Activated naive CD8-positive, alpha-beta T cell (primary cell): ENCODE measurements at regions not wholly inside any gene's neighbourhood (a gene's known extent, or its start where the extent isn't known, plus 50 kb on each side); places are given as distances from the start of the nearest gene placed in this dataset.
"Not testable (repeated sequence)": the region's sequence is repeated elsewhere in the genome, so short reads cannot be mapped to it uniquely, and the experiment has no call there.

ENCODE experiments used
- H3K27ac Mint-ChIP-seq: one replicate; pipeline ENCODE4 v1.8.0; 2021; ENCODE audit warnings: mixed read lengths
- H3K27me3 Mint-ChIP-seq: one replicate; pipeline ENCODE4 v1.8.0; 2021; ENCODE audit warnings: mixed read lengths
- H3K36me3 Mint-ChIP-seq: one replicate; pipeline ENCODE4 v1.8.0; 2021; ENCODE audit warnings: mixed read lengths
- H3K4me1 Mint-ChIP-seq: one replicate; pipeline ENCODE4 v1.8.0; 2021; ENCODE audit warnings: low read depth, mixed read lengths
- H3K4me3 Mint-ChIP-seq: one replicate; pipeline ENCODE4 v1.8.0; 2021; ENCODE audit warnings: mild to moderate bottlenecking, mixed read lengths
- H3K9me3 Mint-ChIP-seq: one replicate; pipeline ENCODE4 v1.8.0; 2021; ENCODE audit warnings: low read depth, mixed read lengths

- Mint-ChIP-seq H3K9me3 (peaks cover 5% of the 10 kb centered on the region), H3K27me3 (peaks cover 3% of the 10 kb centered on the region), H3K36me3 (no peaks in the 10 kb centered on the region), H3K27ac (no peak overlapping the region), H3K4me3 (no peak overlapping the region), H3K4me1 (no peaks in the 10 kb centered on the region)
Observed at GRCh38 chr11:116687458-116688201, 85.2 kb downstream of the BUD13 start.

- Mint-ChIP-seq H3K9me3 (peaks cover 5% of the 10 kb centered on the region), H3K4me1 (no peaks in the 10 kb centered on the region), H3K27ac (no peak overlapping the region), H3K4me3 (no peak overlapping the region), H3K36me3 (no peaks in the 10 kb centered on the region), H3K27me3 (peaks cover 3% of the 10 kb centered on the region)
Observed at GRCh38 chr11:116686866-116687265, 85.9 kb downstream of the BUD13 start.

GRCh38 chr11:116683982-116684381 lies 88.8 kb downstream of the BUD13 start:
- Mint-ChIP-seq H3K27ac (no peak overlapping the region), H3K27me3 (peaks cover 3% of the 10 kb centered on the region), H3K9me3 (peaks cover 5% of the 10 kb centered on the region), H3K4me3 (no peak overlapping the region), H3K4me1 (no peaks in the 10 kb centered on the region), H3K36me3 (no peaks in the 10 kb centered on the region)

- peaks cover 13% of the 10 kb centered on the region for H3K9me3 Mint-ChIP-seq
- no peaks in the 10 kb centered on the region for H3K4me1 Mint-ChIP-seq
- H3K4me3 Mint-ChIP-seq = no peak overlapping the region
Observed at GRCh38 chr11:116680349-116681125, 92.2 kb downstream of the BUD13 start.

GRCh38 chr11:116678887-116679286 lies 93.9 kb downstream of the BUD13 start:
- peaks cover 2% of the 10 kb centered on the region for H3K27me3 Mint-ChIP-seq
- H3K4me1 Mint-ChIP-seq = no peaks in the 10 kb centered on the region
- H3K9me3 Mint-ChIP-seq = peaks cover 22% of the 10 kb centered on the region
- no peaks in the 10 kb centered on the region for H3K36me3 Mint-ChIP-seq
- H3K4me3 Mint-ChIP-seq = no peak overlapping the region
- no peak overlapping the region for H3K27ac Mint-ChIP-seq

More at GRCh38 chr11:116680349-116681125, 92.2 kb downstream of the BUD13 start:
- H3K27ac Mint-ChIP-seq = no peak overlapping the region
- no peaks in the 10 kb centered on the region for H3K36me3 Mint-ChIP-seq
- peaks cover 3% of the 10 kb centered on the region for H3K27me3 Mint-ChIP-seq

- not testable (repeated sequence) for H3K4me1 Mint-ChIP-seq, H3K4me3 Mint-ChIP-seq, H3K36me3 Mint-ChIP-seq, H3K27ac Mint-ChIP-seq
- Mint-ChIP-seq H3K9me3 (peaks cover 11% of the 10 kb centered on the region), H3K27me3 (peaks cover 30% of the 10 kb centered on the region)
Observed at GRCh38 chr11:116667318-116667717, 105.5 kb downstream of the BUD13 start.

- H3K4me3 Mint-ChIP-seq, H3K27ac Mint-ChIP-seq: not testable (repeated sequence)
- H3K27me3 Mint-ChIP-seq = peaks cover 30% of the 10 kb centered on the region
Observed at GRCh38 chr11:116666673-116667249, 106.0 kb downstream of the BUD13 start.

GRCh38 chr11:116665523-116665922 lies 107.3 kb downstream of the BUD13 start:
- Mint-ChIP-seq H3K4me1 (no peaks in the 10 kb centered on the region), H3K4me3 (no peak overlapping the region), H3K27me3 (peaks cover 36% of the 10 kb centered on the region), H3K27ac (no peak overlapping the region), H3K9me3 (peaks cover 11% of the 10 kb centered on the region), H3K36me3 (no peaks in the 10 kb centered on the region)

More at GRCh38 chr11:116666673-116667249, 106.0 kb downstream of the BUD13 start:
- peaks cover 11% of the 10 kb centered on the region for H3K9me3 Mint-ChIP-seq
- H3K4me1 Mint-ChIP-seq, H3K36me3 Mint-ChIP-seq: not testable (repeated sequence)

GRCh38 chr11:116661056-116661455 lies 111.7 kb downstream of the BUD13 start:
- peaks cover 11% of the 10 kb centered on the region for H3K9me3 Mint-ChIP-seq
- H3K36me3 Mint-ChIP-seq = no peaks in the 10 kb centered on the region
- H3K4me1 Mint-ChIP-seq = no peaks in the 10 kb centered on the region

GRCh38 chr11:116660011-116660410 lies 112.8 kb downstream of the BUD13 start:
- H3K9me3 Mint-ChIP-seq = peaks cover 1% of the 10 kb centered on the region
- no peak overlapping the region for H3K27ac Mint-ChIP-seq
- H3K27me3 Mint-ChIP-seq = peaks cover 24% of the 10 kb centered on the region
- H3K4me3 Mint-ChIP-seq = no peak overlapping the region
- H3K4me1 Mint-ChIP-seq = no peaks in the 10 kb centered on the region
- no peaks in the 10 kb centered on the region for H3K36me3 Mint-ChIP-seq

More at GRCh38 chr11:116661056-116661455, 111.7 kb downstream of the BUD13 start:
- Mint-ChIP-seq H3K27ac (no peak overlapping the region), H3K27me3 (peaks cover 28% of the 10 kb centered on the region), H3K4me3 (no peak overlapping the region)

- Mint-ChIP-seq H3K9me3 (no peaks in the 10 kb centered on the region), H3K36me3 (no peaks in the 10 kb centered on the region), H3K4me1 (no peaks in the 10 kb centered on the region), H3K27ac (no peak overlapping the region), H3K27me3 (peaks cover 24% of the 10 kb centered on the region), H3K4me3 (no peak overlapping the region)
Observed at GRCh38 chr11:116658876-116659535, 113.8 kb downstream of the BUD13 start.

- no peak overlapping the region for H3K4me3 Mint-ChIP-seq
- H3K27me3 Mint-ChIP-seq = peaks cover 24% of the 10 kb centered on the region
- H3K27ac Mint-ChIP-seq = no peak overlapping the region
- no peaks in the 10 kb centered on the region for H3K36me3 Mint-ChIP-seq
- no peaks in the 10 kb centered on the region for H3K9me3 Mint-ChIP-seq
- H3K4me1 Mint-ChIP-seq = no peaks in the 10 kb centered on the region
Observed at GRCh38 chr11:116657842-116658825, 114.7 kb downstream of the BUD13 start.

GRCh38 chr11:116656011-116656410 lies 116.8 kb downstream of the BUD13 start:
- no peaks in the 10 kb centered on the region for H3K36me3 Mint-ChIP-seq
- peaks cover 14% of the 10 kb centered on the region for H3K27me3 Mint-ChIP-seq
- no peak overlapping the region for H3K4me3 Mint-ChIP-seq
- no peak overlapping the region for H3K27ac Mint-ChIP-seq
- no peaks in the 10 kb centered on the region for H3K4me1 Mint-ChIP-seq
- no peaks in the 10 kb centered on the region for H3K9me3 Mint-ChIP-seq

- Mint-ChIP-seq H3K9me3 (no peaks in the 10 kb centered on the region), H3K4me3 (no peak overlapping the region), H3K27ac (no peak overlapping the region), H3K27me3 (peaks cover 7% of the 10 kb centered on the region), H3K36me3 (no peaks in the 10 kb centered on the region), H3K4me1 (no peaks in the 10 kb centered on the region)
Observed at GRCh38 chr11:116654526-116654925, 118.3 kb downstream of the BUD13 start.
